ENCODE measurements at regions not wholly inside any gene's neighbourhood (a gene's known extent, or its start where the extent isn't known, plus 50 kb on each side); places are given as distances from the start of the nearest gene placed in this dataset.

GRCh38 chr3:150225986-150226385, 182.1 kb upstream of the TSC22D2 start:
- H3K4me2 ChIP-seq: no peak overlapping the region

GRCh38 chr3:150223558-150223957, 184.5 kb upstream of the TSC22D2 start:
- no peaks in the 10 kb centered on the region for H3K27me3 ChIP-seq
- no peak overlapping the region for H3K4me3 ChIP-seq
- peaks cover 8% of the 10 kb centered on the region for H3K4me1 ChIP-seq (ENCODE audit: insufficient read depth)
- no peaks in the 10 kb centered on the region for H4K20me1 ChIP-seq (ENCODE audit: insufficient read depth, poor library complexity, severe bottlenecking)
- WGBS (ENCODE audit: low lambda C conversion rate, missing lambda C conversion rate): 83% methylated on average over 4 of the region's 4 CpGs
- no peaks in the 10 kb centered on the region for H3K9me3 ChIP-seq (ENCODE audit: low read depth)
- H3K27ac ChIP-seq: no peak overlapping the region
- no peaks in the 10 kb centered on the region for H3K36me3 ChIP-seq (replicated peaks; ENCODE audit: insufficient read depth, low read depth)
- no peak overlapping the region for H3K4me2 ChIP-seq
- H3K79me2 ChIP-seq: no peaks in the 10 kb centered on the region
- no peaks in the 10 kb centered on the region for H3K9me2 ChIP-seq (replicated peaks; ENCODE audit: insufficient read depth)
- H2AFZ ChIP-seq: no peak overlapping the region
- no peak for TF ChIP-seq EZH2phosphoT487 (IDR thresholded peaks at IDR 0.05; ENCODE audit: low read depth, severe bottlenecking, unreplicated experiment)
- no peak for TF ChIP-seq EZH2 (IDR thresholded peaks at IDR 0.05; ENCODE audit: borderline replicate concordance)
- TF ChIP-seq CTCF (IDR thresholded peaks at IDR 0.05; ENCODE audit: poor library complexity): no peak
- no peak for DNase-seq (ENCODE audit: low spot score)

More at GRCh38 chr3:150225986-150226385, 182.1 kb upstream of the TSC22D2 start:
- H3K79me2 ChIP-seq: no peaks in the 10 kb centered on the region
- H3K9me3 ChIP-seq (ENCODE audit: low read depth): no peaks in the 10 kb centered on the region
- H3K9me2 ChIP-seq (replicated peaks; ENCODE audit: insufficient read depth): no peaks in the 10 kb centered on the region
- 79% methylated on average over 9 of the region's 9 CpGs for WGBS (ENCODE audit: low lambda C conversion rate, missing lambda C conversion rate)
- no peaks in the 10 kb centered on the region for H4K20me1 ChIP-seq (ENCODE audit: insufficient read depth, poor library complexity, severe bottlenecking)
- no peak overlapping the region for H3K4me3 ChIP-seq
- no peak overlapping the region for H2AFZ ChIP-seq
- no peak overlapping the region for H3K27ac ChIP-seq
- no peaks in the 10 kb centered on the region for H3K27me3 ChIP-seq
- TF ChIP-seq EZH2phosphoT487 (IDR thresholded peaks at IDR 0.05; ENCODE audit: low read depth, severe bottlenecking, unreplicated experiment) (no peak), CTCF (IDR thresholded peaks at IDR 0.05; ENCODE audit: poor library complexity) (no peak), EZH2 (IDR thresholded peaks at IDR 0.05; ENCODE audit: borderline replicate concordance) (no peak)
- no peaks in the 10 kb centered on the region for H3K36me3 ChIP-seq (replicated peaks; ENCODE audit: insufficient read depth, low read depth)
- peaks cover under 1% of the 10 kb centered on the region for H3K4me1 ChIP-seq (ENCODE audit: insufficient read depth)
- no peak for DNase-seq (ENCODE audit: low spot score)

- Histone ChIP-seq H3K36me3 (replicated peaks; ENCODE audit: insufficient read depth, low read depth) (no peaks in the 10 kb centered on the region), H3K79me2 (no peaks in the 10 kb centered on the region), H3K4me3 (no peak overlapping the region), H3K4me1 (ENCODE audit: insufficient read depth) (peaks cover 8% of the 10 kb centered on the region), H2AFZ (no peak overlapping the region), H3K27ac (no peak overlapping the region), H4K20me1 (ENCODE audit: insufficient read depth, poor library complexity, severe bottlenecking) (no peaks in the 10 kb centered on the region), H3K27me3 (no peaks in the 10 kb centered on the region), H3K9me2 (replicated peaks; ENCODE audit: insufficient read depth) (no peaks in the 10 kb centered on the region), H3K9me3 (ENCODE audit: low read depth) (no peaks in the 10 kb centered on the region), H3K4me2 (peak overlapping the region; percentile 17)
- 58% methylated on average over 10 of the region's 10 CpGs for WGBS (ENCODE audit: low lambda C conversion rate, missing lambda C conversion rate)
- DNase-seq (ENCODE audit: low spot score): no peak
- TF ChIP-seq EZH2 (IDR thresholded peaks at IDR 0.05; ENCODE audit: borderline replicate concordance): no peak
- no peak for TF ChIP-seq EZH2phosphoT487 (IDR thresholded peaks at IDR 0.05; ENCODE audit: low read depth, severe bottlenecking, unreplicated experiment)
- TF ChIP-seq CTCF (IDR thresholded peaks at IDR 0.05; ENCODE audit: poor library complexity): no peak
These were observed 185.2 kb upstream of the TSC22D2 start for GRCh38 chr3:150222691-150223489.

All from hepatocyte (in vitro differentiated cells).